Osteocyte (in vitro differentiated cells): ENCODE measurements at regions not wholly inside any gene's neighbourhood (a gene's known extent, or its start where the extent isn't known, plus 50 kb on each side); places are given as distances from the start of the nearest gene placed in this dataset.

Experiments
- DNase-seq: peaks from one replicate; pipeline ENCODE4 v3.0.0; 2021; ENCODE audit warnings: mixed read lengths; ENCODE audit not compliant: unreplicated experiment; ENCODE audit errors: extremely low spot score
- H3K27ac Mint-ChIP-seq: one replicate; pipeline ENCODE4 v1.8.0; 2021; ENCODE audit warnings: mild to moderate bottlenecking, mixed read lengths; ENCODE audit not compliant: unreplicated experiment
- H3K27me3 Mint-ChIP-seq: one replicate; pipeline ENCODE4 v1.8.0; 2021; ENCODE audit warnings: mixed read lengths; ENCODE audit not compliant: unreplicated experiment
- H3K36me3 Mint-ChIP-seq: one replicate; pipeline ENCODE4 v1.8.0; 2021; ENCODE audit warnings: mixed read lengths; ENCODE audit not compliant: unreplicated experiment
- H3K4me1 Mint-ChIP-seq: one replicate; pipeline ENCODE4 v1.8.0; 2021; ENCODE audit warnings: mixed read lengths; ENCODE audit not compliant: unreplicated experiment
- H3K4me3 Mint-ChIP-seq: one replicate; pipeline ENCODE4 v1.8.0; 2021; ENCODE audit warnings: mild to moderate bottlenecking, moderate library complexity, mixed read lengths; ENCODE audit not compliant: unreplicated experiment
- H3K9me3 Mint-ChIP-seq: one replicate; pipeline ENCODE4 v1.8.0; 2021; ENCODE audit warnings: mixed read lengths; ENCODE audit not compliant: unreplicated experiment
- TF ChIP-seq, protein P1 (sequence below): fragments of 200-600 bp; sonication (generic); IDR thresholded peaks from 2 replicates; pipeline ENCODE4 v1.5.0; 2021; ENCODE audit warnings: antibody characterized with exemption, mild to moderate bottlenecking, moderate library complexity

DNA sequence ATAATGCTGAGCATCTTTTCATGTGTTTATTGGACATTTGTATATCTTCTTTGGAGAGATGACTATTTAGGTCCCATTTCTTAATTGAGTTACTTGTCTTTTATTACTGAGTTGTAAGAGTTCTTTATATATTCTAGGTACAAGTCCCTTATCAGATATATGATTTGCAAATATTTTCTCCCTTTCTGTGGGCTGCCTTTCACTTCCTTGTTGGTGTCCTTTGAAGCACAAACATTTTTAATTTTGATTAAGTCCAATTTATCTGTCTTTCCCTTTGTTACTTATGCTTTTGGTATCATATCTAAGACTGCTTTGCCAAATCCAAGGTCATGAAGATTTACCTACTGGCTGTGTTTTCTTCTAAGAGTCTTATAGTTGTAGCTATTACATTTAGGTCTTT, 113.2 kb downstream of the HNRNPD start:
- no peak for DNase-seq
- Mint-ChIP-seq H3K4me1 (no peaks in the 10 kb centered on the region), H3K27me3 (peaks cover 13% of the 10 kb centered on the region), H3K9me3 (no peaks in the 10 kb centered on the region), H3K36me3 (no peaks in the 10 kb centered on the region), H3K27ac (no peak overlapping the region), H3K4me3 (no peak overlapping the region)
- TF ChIP-seq, protein P1, sequence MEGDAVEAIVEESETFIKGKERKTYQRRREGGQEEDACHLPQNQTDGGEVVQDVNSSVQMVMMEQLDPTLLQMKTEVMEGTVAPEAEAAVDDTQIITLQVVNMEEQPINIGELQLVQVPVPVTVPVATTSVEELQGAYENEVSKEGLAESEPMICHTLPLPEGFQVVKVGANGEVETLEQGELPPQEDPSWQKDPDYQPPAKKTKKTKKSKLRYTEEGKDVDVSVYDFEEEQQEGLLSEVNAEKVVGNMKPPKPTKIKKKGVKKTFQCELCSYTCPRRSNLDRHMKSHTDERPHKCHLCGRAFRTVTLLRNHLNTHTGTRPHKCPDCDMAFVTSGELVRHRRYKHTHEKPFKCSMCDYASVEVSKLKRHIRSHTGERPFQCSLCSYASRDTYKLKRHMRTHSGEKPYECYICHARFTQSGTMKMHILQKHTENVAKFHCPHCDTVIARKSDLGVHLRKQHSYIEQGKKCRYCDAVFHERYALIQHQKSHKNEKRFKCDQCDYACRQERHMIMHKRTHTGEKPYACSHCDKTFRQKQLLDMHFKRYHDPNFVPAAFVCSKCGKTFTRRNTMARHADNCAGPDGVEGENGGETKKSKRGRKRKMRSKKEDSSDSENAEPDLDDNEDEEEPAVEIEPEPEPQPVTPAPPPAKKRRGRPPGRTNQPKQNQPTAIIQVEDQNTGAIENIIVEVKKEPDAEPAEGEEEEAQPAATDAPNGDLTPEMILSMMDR = no peak

DNA sequence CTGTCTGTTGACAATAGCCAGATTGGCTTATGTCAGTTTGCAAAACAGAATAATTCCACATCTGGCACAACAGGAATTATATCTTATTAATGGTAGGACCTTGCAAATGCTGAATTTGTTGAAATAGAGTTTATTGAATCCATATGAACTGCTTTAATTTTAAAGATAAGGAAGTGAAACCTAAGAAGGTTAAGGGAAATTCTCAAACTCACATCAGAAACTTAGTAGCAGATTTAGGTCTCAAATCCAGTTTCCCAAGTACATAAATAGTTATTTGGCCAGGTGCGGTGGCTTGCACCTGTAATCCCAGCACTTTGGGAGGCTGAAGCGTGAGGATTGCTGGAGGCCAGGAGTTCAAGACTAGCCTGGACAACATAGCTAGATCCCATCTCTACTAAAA, 117.1 kb downstream of the HNRNPD start:
- H3K9me3 Mint-ChIP-seq = no peaks in the 10 kb centered on the region
- no peak for DNase-seq
- no peak overlapping the region for H3K27ac Mint-ChIP-seq
- H3K27me3 Mint-ChIP-seq = peaks cover 11% of the 10 kb centered on the region
- no peaks in the 10 kb centered on the region for H3K36me3 Mint-ChIP-seq
- TF ChIP-seq, protein P1 = no peak
- no peak overlapping the region for H3K4me3 Mint-ChIP-seq
- no peaks in the 10 kb centered on the region for H3K4me1 Mint-ChIP-seq

DNA sequence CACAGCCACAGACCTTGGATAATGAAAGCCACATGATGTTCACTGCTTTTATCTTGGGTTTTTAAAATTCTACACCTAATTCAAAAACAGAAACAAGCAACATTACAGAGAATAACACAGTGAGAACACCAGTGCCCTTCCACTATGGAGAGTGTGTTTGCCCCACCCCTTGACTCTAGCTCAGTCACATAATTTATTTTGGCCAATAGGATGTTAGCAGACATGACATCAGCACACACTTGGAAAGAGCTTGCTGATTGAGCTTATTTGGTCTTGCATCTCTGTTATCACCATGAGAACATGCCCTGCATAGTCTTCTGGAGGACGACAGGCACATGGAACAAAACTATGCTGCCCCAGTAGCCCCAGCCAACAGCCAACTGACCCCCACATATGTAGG, 118.1 kb downstream of the HNRNPD start:
- TF ChIP-seq, protein P1 = no peak
- Mint-ChIP-seq H3K4me1 (no peaks in the 10 kb centered on the region), H3K27ac (no peak overlapping the region), H3K27me3 (peaks cover 5% of the 10 kb centered on the region), H3K36me3 (no peaks in the 10 kb centered on the region), H3K4me3 (no peak overlapping the region), H3K9me3 (no peaks in the 10 kb centered on the region)
- no peak for DNase-seq

DNA sequence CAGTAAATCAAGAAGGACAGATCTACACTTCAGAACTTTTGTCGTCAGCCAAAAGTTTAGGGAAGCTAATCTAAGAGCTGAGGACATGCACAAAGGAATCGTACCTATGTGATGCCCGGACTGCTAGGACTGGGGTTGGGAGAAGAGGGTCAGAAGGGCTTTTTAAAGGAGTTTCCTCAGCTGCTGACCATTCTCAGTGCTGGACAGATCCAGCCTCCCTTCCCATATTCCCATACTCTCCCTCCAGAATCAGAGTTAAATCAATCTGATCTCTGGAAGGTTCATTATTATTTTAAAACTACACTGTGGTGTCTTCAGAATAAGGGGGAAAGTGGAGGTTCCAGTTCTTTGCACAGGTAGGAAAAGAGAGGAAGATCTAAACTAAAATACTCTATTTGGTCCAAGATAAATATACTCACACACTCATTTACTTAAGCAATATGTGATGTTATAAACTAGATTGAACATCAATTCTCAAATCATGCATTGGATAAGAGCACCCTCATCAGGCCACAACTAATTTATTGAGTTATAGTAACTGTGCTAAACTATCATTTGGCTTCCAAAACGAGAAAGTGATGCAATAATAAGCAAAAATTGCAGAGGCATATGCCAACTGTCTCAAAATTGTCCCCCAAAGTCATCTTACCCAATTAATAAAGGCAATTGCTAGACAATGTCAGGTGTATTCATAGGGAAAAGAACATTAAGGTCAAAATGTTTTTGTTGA, 124.7 kb downstream of the HNRNPD start:
- Mint-ChIP-seq H3K9me3 (no peaks in the 10 kb centered on the region), H3K27ac (no peak overlapping the region), H3K4me1 (no peaks in the 10 kb centered on the region), H3K27me3 (peaks cover under 1% of the 10 kb centered on the region), H3K36me3 (no peaks in the 10 kb centered on the region), H3K4me3 (no peak overlapping the region)
- TF ChIP-seq, protein P1 = no peak
- DNase-seq = no peak

DNA sequence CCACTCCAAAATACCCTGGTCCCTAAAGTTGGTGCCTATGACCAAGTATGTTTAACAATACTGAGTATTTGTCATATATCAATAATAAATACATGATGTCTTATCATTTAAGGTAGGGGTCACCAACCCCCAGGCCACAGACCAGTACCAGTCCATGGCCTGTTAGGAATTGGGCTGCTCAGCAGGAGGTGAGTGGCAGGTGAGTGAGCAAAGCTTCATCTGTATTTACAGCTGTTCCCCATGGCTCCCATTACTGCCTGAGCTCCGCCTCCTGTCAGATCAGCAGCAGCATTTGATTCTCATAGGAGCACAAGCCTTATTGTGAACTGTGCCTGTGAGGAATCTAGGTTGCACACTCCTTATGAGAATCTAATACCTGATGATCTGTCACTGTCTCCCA, 126.2 kb downstream of the HNRNPD start:
- Mint-ChIP-seq H3K9me3 (no peaks in the 10 kb centered on the region), H3K4me1 (no peaks in the 10 kb centered on the region), H3K4me3 (no peak overlapping the region), H3K27me3 (peaks cover 5% of the 10 kb centered on the region), H3K36me3 (no peaks in the 10 kb centered on the region), H3K27ac (no peak overlapping the region)
- TF ChIP-seq, protein P1 = no peak
- DNase-seq = no peak
